Lower lobe of right lung (tissue), 2 donors: ENCODE measurements at regions not wholly inside any gene's neighbourhood (a gene's known extent, or its start where the extent isn't known, plus 50 kb on each side); places are given as distances from the start of the nearest gene placed in this dataset.

Experiments
- ATAC-seq, 2 donors: fragments of 200-7000 bp; cut with Tn5 transposase; one replicate each; pipeline ENCODE4 v1.9.1; 2020 to 2022; ENCODE audit warnings: mild to moderate bottlenecking in 2 of 2, moderate library complexity in 2 of 2
- DNase-seq: peaks from one replicate; pipeline ENCODE4 v3.0.0-alpha.2; 2020
- H3K27ac ChIP-seq: fragments of 200-600 bp; one replicate; pipeline ENCODE4 v1.8.0; 2022
- H3K27me3 ChIP-seq: fragments of 200-600 bp; one replicate; pipeline ENCODE4 v1.8.0; 2022; ENCODE audit warnings: low read depth
- H3K36me3 ChIP-seq: fragments of 200-600 bp; one replicate; pipeline ENCODE4 v1.8.0; 2022; ENCODE audit warnings: mild to moderate bottlenecking
- H3K4me1 ChIP-seq: fragments of 200-600 bp; one replicate; pipeline ENCODE4 v1.8.0; 2022
- H3K4me3 ChIP-seq: fragments of 200-600 bp; one replicate; pipeline ENCODE4 v1.8.0; 2022; ENCODE audit warnings: mild to moderate bottlenecking
- H3K9me3 ChIP-seq: fragments of 200-600 bp; one replicate; pipeline ENCODE4 v1.8.0; 2022
- CTCF ChIP-seq: fragments of 200-600 bp; IDR thresholded peaks from one replicate; pipeline ENCODE4 v1.8.0; 2022; ENCODE audit warnings: antibody characterized with exemption, mild to moderate bottlenecking
- intact Hi-C: fragments of 100-400 bp; cut with DNase I; formaldehyde crosslinking; loops from one replicate; pipeline ENCODE4 v1.11.0; 2022
- donor health status: DM: no; HTN: yes; CAD: no; lungs with severe emphysema.

GRCh38 chr6:33521489-33522091 is 58.5 kb downstream of the BAK1 start:
- DNase-seq, result no peak
- no peak for TF ChIP-seq CTCF
- Histone ChIP-seq H3K27ac (no peak overlapping the region), H3K4me3 (no peak overlapping the region), H3K36me3 (no peaks in the 10 kb centered on the region), H3K9me3 (no peaks in the 10 kb centered on the region), H3K27me3 (no peaks in the 10 kb centered on the region), H3K4me1 (no peaks in the 10 kb centered on the region)
- intact Hi-C loops, result no loop called here
- no peak for ATAC-seq
